ENCODE measurements at regions not wholly inside any gene's neighbourhood (a gene's known extent, or its start where the extent isn't known, plus 50 kb on each side); places are given as distances from the start of the nearest gene placed in this dataset.

DNA sequence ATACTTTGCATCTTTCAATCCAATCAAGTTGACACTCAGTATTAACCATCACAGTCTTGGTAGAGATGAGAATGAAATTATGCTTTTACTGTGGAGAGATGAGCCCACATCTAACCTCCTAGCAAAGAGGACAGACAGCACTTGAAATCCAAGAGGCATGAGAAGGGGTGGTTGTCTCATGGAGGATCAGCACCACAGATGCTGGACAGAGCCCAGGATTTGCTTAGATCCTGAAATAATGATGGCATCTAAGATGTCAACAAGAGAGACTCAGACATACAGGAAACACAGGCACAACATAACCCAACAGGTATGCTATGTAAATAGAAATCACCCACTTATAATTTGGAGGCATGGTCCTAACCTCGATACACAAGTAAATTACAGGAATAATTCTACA is 74.3 kb upstream of the VCX2 start:
- H3K4me3 Mint-ChIP-seq: no peak overlapping the region
- no peak for DNase-seq (ENCODE audit: low read depth, low spot score)
- H3K36me3 Mint-ChIP-seq (ENCODE audit: low read depth): no peaks in the 10 kb centered on the region
- H3K27ac Mint-ChIP-seq (ENCODE audit: unreplicated experiment): no peak overlapping the region
- H3K27me3 Mint-ChIP-seq (ENCODE audit: low read depth): peaks cover 4% of the 10 kb centered on the region
- TF ChIP-seq, protein P1, sequence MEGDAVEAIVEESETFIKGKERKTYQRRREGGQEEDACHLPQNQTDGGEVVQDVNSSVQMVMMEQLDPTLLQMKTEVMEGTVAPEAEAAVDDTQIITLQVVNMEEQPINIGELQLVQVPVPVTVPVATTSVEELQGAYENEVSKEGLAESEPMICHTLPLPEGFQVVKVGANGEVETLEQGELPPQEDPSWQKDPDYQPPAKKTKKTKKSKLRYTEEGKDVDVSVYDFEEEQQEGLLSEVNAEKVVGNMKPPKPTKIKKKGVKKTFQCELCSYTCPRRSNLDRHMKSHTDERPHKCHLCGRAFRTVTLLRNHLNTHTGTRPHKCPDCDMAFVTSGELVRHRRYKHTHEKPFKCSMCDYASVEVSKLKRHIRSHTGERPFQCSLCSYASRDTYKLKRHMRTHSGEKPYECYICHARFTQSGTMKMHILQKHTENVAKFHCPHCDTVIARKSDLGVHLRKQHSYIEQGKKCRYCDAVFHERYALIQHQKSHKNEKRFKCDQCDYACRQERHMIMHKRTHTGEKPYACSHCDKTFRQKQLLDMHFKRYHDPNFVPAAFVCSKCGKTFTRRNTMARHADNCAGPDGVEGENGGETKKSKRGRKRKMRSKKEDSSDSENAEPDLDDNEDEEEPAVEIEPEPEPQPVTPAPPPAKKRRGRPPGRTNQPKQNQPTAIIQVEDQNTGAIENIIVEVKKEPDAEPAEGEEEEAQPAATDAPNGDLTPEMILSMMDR (conservative IDR thresholded peaks at IDR 0.05): no peak
- H3K4me1 Mint-ChIP-seq: no peaks in the 10 kb centered on the region
- no peaks in the 10 kb centered on the region for H3K9me3 Mint-ChIP-seq

DNA sequence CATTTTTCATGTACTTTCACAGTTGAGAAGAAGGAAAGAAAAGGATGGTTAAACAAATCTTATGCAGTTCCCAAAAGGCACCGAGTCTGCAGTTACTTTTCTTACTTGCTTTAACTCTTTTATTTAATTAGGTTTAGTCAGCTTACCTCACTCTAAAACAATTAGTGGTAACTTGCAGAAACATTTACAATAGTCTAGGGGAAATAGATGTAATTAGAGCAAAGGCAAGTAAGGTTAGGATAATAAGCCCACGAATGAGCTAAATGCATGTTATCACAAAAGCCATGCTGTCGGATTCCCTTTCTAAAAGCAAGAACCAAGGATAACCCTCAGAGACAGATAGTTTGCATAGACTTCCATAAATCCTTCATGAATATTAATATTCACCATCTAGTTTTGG is 82.0 kb upstream of the VCX2 start:
- Mint-ChIP-seq H3K4me1 (no peaks in the 10 kb centered on the region), H3K4me3 (no peak overlapping the region), H3K27me3 (ENCODE audit: low read depth) (peaks cover 5% of the 10 kb centered on the region), H3K9me3 (no peaks in the 10 kb centered on the region), H3K27ac (ENCODE audit: unreplicated experiment) (no peak overlapping the region), H3K36me3 (ENCODE audit: low read depth) (no peaks in the 10 kb centered on the region)
- TF ChIP-seq, protein P1 (conservative IDR thresholded peaks at IDR 0.05): no peak
- DNase-seq (ENCODE audit: low read depth, low spot score): no peak

DNA sequence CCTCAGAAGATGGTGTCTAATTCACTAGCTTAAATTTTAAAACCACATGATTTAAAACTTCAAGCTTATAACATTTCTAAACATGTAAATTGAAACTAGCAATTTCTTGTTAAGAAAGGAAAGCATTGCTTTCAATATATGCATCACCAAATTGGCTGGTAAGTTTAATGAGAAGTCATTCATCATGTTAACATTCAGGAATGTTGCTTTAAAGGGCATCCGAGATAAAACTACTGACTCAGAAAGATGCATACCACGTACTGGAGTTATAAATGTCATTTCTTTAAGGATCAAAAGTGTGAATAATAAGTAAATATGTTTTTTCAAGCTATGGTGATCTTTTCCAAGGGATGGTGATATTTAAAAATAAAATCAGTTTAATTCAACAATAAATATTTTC is 83.3 kb upstream of the VCX2 start:
- Mint-ChIP-seq H3K4me3 (no peak overlapping the region), H3K36me3 (ENCODE audit: low read depth) (no peaks in the 10 kb centered on the region)

DNA sequence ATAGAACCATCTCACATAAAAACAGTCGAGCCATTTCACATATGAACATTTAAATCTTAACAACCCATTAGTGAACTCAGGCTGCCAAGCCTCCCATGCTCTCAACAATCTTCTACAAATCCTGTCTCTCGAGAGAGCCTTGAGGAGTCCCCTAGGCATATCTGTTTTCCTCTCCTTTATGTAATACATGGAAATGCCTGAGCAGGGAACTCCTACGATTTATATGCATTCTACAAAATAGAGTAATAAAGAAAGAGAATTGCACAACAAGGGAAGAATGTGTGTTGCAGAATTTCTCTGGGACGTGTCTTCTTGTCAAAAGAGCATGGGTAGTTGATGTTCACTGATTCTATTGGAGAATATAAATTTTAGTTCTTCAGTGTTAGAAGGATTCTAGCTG is 101.8 kb upstream of the VCX2 start:
- DNase-seq (ENCODE audit: low read depth, low spot score): no peak
- no peak overlapping the region for H3K4me3 Mint-ChIP-seq
- H3K36me3 Mint-ChIP-seq (ENCODE audit: low read depth): peaks cover 3% of the 10 kb centered on the region
- H3K4me1 Mint-ChIP-seq: no peaks in the 10 kb centered on the region
- no peaks in the 10 kb centered on the region for H3K27me3 Mint-ChIP-seq (ENCODE audit: low read depth)
- TF ChIP-seq, protein P1 (conservative IDR thresholded peaks at IDR 0.05): no peak
- H3K9me3 Mint-ChIP-seq: peaks cover 3% of the 10 kb centered on the region
- no peak overlapping the region for H3K27ac Mint-ChIP-seq (ENCODE audit: unreplicated experiment)

More for the DNA sequence above, 83.3 kb upstream of the VCX2 start:
- Mint-ChIP-seq H3K4me1 (no peaks in the 10 kb centered on the region), H3K27ac (ENCODE audit: unreplicated experiment) (no peak overlapping the region), H3K9me3 (no peaks in the 10 kb centered on the region), H3K27me3 (ENCODE audit: low read depth) (peaks cover 5% of the 10 kb centered on the region)
- DNase-seq (ENCODE audit: low read depth, low spot score): no peak
- TF ChIP-seq, protein P1 (conservative IDR thresholded peaks at IDR 0.05): no peak

DNA sequence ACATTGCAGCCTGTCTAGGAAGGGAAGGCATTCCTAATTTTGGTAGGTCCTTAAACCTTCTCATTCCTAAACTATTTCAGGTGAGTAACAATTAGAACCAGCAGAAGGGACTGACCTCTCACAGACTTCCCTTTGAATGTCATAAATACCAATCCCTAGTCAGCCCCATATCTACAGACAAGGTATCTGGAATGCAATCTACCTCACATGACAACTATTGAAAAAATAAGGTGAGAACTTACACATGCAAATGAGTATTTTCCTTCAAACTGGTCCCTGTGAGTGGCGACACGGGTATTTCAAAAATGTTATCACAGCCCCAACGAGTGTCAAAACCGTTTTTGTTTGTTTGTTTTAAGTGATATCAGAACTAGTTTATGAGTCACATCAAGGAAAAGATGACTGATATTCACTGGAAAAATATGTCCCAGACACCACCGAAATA is 102.4 kb upstream of the VCX2 start:
- Mint-ChIP-seq H3K4me1 (no peaks in the 10 kb centered on the region), H3K36me3 (ENCODE audit: low read depth) (peaks cover 3% of the 10 kb centered on the region), H3K9me3 (peaks cover 3% of the 10 kb centered on the region), H3K4me3 (no peak overlapping the region), H3K27me3 (ENCODE audit: low read depth) (no peaks in the 10 kb centered on the region), H3K27ac (ENCODE audit: unreplicated experiment) (no peak overlapping the region)
- TF ChIP-seq, protein P1 (conservative IDR thresholded peaks at IDR 0.05): no peak
- DNase-seq (ENCODE audit: low read depth, low spot score): no peak

DNA sequence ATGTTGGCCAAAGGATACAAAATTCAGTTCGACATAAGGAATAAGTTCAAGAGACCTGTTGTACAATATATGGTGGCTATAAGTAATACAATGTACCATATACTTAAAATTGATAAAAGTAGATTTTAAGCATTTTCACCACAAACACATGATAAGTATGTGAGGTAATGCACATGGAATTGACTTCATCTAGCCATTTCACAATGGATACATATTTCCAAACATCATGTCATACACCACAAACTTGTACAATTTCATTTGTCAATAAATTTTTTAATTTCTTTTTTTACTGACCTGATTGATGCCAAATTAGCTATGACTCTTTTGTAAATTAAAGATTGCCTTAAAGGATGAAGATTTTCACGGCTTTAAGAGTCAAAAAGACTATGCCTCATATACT is 103.1 kb upstream of the VCX2 start:
- no peak overlapping the region for H3K27ac Mint-ChIP-seq (ENCODE audit: unreplicated experiment)
- TF ChIP-seq, protein P1 (conservative IDR thresholded peaks at IDR 0.05): no peak
- no peak overlapping the region for H3K4me3 Mint-ChIP-seq
- no peaks in the 10 kb centered on the region for H3K4me1 Mint-ChIP-seq
- H3K27me3 Mint-ChIP-seq (ENCODE audit: low read depth): no peaks in the 10 kb centered on the region
- H3K9me3 Mint-ChIP-seq: peaks cover 3% of the 10 kb centered on the region
- no peak for DNase-seq (ENCODE audit: low read depth, low spot score)
- H3K36me3 Mint-ChIP-seq (ENCODE audit: low read depth): peaks cover 3% of the 10 kb centered on the region
